Stimulated activated naive CD4-positive, alpha-beta T cell (primary cell): ENCODE measurements at regions not wholly inside any gene's neighbourhood (a gene's known extent, or its start where the extent isn't known, plus 50 kb on each side); places are given as distances from the start of the nearest gene placed in this dataset.
"Not testable (repeated sequence)": the region's sequence is repeated elsewhere in the genome, so short reads cannot be mapped to it uniquely, and the experiment has no call there.

ENCODE experiments used
- DNase-seq, 6 experiments: peaks; one replicate each; lab custom pipeline; 2025; lab: John Stamatoyannopoulos, UW

DNA sequence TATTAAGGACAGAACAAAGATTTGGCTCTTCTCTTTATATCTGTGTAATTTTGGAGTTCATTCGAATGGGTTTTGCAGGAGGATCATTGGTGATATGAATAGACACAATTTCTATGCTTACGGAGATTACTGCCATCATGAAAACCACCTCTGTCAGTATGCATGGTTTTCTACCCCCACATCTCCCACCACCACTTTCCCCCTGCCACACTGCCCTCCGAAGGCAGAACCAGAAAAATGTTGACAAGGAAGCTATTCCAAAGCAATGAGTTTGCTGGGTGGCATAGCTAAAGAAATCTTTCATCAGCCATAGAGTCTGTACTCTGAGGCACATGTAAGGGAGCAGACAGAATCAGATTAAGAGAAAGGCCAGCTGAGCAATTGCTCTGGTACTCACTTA lies 567.3 kb upstream of the ACTRT1 start:
- no peak for DNase-seq

DNA sequence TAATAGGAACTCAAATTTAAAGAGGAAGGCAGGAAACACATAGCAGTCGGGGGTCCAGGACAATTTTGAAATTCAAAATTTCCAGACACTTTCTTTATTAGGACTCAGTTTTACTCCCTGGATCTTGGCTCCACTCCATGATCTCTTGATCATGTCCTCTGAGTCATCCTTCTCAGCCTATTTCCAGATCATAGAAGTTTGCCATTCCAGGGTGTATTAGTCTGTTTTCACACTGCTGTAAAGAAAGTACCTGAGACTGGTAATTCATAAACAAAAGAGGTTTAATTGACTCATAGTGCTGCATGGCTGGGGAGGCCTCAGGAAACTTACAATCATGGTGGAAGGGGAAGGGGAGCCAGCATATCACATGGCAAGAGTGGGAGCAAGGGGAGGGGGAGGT lies 564.7 kb upstream of the ACTRT1 start:
- no peak for DNase-seq

DNA sequence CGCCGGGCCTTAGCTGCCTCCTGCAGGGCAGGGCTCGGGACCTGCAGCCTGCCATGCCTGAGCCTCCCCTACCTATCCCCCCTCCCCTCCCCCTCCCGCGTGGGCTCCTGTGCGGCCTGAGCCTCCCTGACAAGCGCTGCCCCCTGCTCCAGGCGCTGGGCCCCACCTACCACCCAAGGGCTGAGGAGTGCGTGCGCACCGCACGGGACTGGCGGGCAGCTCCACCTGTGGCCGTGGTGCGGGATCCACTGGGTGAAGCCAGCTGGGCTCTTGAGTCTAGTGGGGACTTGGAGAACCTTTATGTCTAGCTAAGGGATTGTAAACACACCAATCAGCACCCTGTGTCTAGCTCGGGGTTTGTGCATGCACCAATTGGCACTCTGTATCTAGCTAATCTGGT lies 554.6 kb upstream of the ACTRT1 start:
- not testable (repeated sequence) for DNase-seq

DNA sequence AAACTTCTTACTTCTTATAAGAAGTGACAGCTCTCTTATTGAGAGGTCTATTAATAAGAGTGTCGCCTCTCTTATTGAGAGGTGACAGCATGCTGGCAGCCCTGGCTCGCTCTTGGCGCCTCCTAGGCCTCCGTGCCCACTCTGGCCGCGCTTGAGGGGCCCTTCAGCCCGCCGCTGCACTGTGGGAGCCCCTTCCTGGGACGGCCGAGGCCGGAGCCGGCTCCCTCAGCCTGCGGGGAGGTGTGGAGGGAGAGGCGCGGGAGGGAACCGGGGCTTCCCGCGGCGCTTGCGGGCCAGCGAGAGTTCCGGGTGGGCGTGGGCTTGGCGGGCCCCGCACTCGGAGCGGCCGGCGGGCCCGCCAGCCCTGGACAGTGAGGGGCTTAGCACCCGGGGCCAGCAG lies 554.2 kb upstream of the ACTRT1 start:
- not testable (repeated sequence) for DNase-seq

DNA sequence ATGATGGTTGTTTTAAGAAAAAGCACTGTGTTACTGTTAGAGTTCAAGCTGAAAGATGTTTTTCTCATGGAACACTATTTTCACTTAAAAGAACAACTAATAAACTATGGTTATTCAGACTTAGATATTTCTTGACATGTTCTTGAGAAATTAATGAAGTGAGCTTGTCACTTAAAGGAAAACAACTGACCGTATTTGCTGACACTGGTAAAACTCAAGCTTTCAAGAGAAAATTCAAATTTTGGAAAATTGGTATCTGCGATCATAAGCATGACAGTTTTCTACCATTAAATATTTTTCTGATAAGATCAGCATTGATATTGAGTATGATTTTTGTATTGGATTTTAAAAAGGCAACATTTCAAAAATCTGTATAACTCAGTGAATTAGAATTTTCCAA lies 549.5 kb upstream of the ACTRT1 start:
- DNase-seq = no peak

DNA sequence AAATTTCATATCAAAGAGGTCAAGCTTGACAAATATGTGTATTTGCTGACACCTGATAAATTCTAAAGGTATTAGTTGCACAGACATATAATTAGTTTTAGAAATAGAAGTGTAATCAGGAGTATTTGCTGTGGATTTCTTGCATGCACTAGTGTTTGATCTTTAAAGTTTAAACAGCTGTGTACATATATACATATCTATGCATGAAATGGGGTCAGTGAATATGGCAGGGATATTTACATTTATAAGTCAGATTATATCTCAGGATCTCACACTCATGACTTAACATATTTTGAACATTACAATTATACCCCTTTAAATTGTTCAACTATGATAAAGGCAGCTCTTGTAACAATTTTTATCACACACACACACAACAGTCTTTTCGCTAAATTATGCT lies 547.4 kb upstream of the ACTRT1 start:
- DNase-seq = no peak

DNA sequence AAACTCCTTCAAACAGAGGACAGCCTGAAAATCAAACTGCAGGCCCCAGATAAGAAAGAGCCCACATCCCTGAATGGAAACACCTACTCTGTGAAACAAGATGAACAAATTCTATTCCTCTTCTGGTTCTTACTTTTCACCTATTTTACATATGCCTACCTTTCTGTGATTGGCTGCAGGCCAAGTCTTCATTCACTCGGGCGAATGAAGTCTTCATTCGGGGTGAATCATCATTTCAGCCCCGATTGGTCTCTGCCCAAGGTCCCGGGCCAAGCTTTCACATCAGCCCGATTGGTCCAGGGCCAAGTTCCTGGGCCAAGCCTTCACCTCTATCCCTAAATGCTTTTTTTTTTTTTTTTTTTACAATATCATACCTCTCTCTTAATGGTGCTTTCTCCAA lies 529.8 kb upstream of the ACTRT1 start:
- DNase-seq = no peak

DNA sequence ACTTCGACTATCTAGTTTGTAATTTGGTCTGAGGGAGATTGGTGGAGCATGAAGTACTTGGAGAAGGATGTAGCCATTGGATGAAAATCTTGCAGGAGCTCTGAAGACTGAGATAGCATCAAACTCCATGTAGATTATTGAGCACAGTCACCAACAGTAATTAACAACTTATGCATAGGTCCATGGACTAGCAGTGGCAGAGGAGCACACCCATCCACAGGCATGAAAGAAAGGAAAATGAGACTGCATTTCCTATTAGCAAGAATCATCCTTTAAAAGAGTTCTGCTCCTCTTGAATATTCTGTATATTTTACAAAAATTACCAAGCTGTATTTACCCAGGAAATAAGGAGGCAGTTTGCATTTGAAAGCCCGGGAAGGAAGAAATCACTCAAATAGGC lies 529.4 kb upstream of the ACTRT1 start:
- DNase-seq = no peak

DNA sequence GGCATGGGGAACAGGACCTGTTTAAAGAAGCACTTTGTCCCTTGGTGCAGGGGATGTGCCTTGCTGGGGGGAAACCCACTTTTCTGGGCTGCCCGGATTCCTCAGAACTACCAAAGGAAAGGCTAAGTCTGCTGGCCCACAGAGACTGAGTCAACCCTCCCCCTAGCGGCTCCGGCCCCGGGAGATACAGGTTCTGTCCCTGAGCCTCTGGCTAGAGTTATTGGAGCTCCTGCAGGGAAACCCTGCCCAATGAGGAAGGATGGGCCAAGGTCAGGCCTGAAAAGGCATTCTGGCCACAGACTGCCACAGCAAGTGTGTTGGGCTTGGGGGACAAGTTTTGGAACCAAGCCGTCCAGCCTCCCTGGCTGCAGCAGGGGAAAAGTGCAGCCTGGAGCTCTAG lies 490.9 kb upstream of the ACTRT1 start:
- DNase-seq = no peak

DNA sequence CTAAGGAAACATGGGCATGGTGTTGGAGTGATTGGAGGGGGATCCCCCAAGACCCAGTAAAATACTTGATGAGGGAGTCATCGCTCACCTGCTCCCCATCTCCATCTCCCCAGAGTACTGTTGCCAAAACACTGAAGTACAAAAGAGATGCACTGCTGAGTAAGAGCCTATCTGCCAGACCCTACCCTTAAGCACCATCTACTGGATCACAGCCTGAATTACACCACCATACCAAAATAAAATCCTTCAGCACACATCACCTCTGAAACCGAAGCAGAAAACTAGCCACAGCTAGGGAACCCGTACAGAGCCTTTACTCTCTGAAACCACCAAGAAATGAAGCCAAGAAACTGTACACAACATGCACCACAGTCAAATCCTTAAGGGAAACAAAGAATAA lies 466.3 kb upstream of the ACTRT1 start:
- DNase-seq = no peak

DNA sequence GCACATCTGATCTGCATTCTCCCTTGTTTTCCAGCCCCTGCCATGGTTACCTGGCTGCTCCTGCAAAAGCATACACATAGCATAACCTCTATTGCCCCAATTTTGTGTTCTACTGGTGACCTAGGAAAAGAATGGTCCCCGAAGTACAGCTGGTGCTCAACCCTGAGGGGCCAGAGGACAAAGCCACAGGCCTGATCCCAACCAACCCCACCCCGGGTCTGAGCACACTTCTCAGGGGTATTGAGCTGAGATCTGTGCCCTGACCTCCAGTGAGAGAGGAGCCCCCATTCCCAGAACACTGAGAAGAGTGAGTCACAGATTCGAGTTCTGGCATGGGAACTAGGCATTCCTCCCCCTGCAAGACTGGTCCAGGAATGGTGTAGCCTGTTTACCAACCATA lies 465.5 kb upstream of the ACTRT1 start:
- DNase-seq = no peak

DNA sequence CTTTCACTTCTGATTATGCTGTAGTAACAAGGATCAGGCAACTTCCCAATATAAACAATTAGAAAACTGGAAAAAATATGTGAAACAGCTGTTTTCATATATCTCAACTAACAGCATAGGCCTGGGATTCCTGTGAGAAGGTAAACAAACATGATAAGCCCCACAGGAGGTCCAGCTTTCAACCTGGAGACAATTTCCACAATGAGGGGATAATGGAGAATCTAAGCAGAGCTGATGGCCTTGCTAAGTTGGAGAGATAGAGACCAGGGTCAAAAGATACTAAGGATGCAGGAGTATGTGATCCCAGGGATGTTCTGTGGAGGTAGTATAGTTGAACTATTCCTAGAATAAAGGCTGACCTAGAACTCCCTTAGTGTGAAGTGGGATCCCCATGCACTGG lies 452.3 kb upstream of the ACTRT1 start:
- DNase-seq = no peak

DNA sequence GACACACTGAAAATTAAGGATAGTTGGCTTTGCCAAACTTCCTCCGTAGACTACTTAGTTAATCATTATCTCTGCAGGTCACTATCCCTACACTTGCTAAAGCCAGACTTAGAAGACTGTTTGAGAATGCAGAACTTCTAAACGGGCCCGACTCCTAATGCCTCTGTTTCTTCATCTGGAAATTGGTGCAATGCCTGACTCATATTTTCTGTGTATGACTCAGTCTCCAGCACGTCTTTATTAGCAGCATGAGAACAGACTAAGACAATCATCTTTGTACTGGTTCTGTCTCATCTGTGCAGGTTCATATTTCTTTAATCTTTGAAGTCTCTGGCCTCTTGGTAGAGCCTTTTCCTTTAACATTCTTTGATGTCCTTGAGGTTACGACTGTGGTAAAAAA lies 411.9 kb upstream of the ACTRT1 start:
- DNase-seq = no peak

DNA sequence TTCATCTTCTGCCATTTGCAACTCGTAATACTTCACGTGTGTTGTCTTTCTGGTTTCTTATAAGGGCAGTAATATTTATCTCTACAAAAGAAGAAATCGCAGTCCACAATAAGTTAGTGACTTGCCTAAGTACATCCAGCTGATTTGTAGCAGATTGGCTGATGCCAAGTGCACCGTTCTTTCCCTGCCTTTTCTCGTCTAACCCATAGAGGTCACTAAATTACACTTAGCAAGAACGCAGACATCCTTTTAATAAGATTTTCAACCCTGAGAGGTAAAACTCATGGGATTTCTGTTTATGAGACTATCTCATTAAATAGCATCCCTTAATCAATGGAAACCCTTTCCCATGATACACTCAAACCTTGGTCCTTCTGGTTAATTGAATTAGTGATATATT lies 408.6 kb upstream of the ACTRT1 start:
- no peak for DNase-seq

DNA sequence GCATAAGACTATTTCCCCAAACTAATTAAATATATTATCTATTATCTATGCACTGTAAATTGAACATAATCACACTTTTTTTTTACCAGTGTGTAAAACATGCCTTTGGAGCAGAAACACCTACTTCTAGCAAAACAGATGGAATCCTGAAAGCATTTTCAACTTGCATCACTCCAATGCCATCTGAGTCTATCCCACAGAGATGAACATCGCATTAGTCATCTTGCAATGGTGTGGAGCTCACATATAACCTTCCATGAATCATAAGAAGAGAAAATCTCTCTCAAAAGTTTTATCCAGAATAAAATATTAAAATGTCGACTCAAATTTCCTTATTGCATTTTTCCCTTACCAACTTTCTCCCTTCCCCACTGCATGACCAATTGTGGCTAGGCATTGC lies 406.7 kb upstream of the ACTRT1 start:
- no peak for DNase-seq

DNA sequence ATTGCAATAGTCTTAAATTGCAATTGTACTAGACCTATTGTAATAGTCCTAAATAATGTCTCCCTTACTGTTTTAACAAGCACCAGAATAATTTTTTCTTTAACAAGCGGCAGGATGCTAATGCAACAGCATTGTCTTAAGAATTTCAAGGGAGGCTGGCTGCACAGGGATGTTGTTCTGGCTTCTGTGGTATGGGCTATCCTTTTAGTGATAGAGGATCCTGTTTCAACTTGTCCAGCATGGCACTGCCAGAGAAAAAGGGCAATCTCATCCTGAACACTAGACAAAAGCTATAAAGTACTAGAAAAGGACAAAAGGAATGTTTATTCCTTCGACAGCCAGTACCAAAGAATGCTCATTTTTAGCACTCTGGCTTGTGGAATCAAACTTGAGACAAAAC lies 405.5 kb upstream of the ACTRT1 start:
- no peak for DNase-seq

DNA sequence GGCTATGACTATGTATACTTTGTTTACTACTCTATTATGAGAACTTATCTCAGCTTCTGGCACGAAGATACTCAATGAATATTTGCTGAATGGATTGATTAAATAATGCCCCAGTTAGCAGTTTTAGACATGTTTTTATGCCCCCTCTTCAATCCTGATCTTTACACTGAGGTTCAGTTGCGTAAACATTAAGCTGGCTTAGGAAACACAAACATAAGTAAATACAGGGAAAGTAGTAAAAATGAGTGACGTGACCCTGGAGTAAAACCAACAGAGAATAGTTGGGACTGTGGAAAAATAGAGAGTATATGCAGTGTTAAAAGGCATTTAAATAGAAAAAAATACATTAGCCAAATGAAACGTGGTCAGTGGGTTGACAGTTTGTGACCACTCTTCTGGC lies 387.0 kb upstream of the ACTRT1 start:
- DNase-seq = no peak

DNA sequence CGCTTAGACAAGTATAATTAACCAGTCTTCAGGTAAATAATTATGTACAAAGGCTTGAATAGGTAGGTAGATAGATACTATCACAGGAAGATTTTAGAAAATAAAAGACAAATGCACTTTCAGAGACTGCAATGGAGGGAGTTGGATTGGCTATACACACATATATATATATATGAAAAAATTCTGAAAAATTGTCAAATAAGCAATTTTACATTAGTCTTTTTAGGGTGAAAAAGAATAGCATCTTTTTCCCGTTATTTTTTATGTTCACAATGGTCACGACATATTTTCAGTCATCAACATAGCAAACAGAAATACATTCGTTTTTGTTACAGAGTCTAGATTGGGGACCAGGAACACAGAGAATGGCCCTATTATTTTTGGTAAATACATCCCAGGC lies 385.9 kb upstream of the ACTRT1 start:
- no peak for DNase-seq

DNA sequence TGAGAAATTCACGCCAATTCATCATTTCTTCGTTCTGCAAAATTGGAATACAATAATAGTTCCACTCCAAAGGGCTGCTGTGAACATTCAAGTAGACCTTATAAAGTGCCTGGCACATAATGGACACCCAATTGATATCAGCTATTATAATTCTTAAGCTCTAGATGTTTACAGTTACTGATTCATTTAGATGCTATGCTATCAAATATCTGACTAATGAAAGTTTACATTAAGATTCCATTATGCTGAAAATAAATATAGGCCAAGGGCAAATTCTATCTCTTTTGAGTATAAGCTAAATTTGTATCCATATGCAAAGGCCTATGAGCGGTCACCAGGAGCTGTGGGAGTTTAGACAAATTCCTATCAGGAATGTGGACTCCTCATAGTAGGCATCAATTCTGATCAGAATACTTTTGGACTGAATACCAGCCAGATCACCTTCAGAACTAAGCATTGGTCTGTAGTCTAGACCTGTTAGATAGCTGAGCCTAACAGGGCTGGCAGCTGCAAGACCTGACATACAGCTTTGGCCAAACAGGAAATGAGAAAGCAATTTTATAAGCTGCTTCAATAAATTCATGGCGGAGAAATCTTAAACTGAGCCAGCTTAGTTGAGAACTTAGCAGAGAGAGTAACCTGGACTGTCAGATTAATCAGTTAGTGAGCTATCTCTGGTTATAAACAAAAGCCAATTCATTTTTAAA lies 384.3 kb upstream of the ACTRT1 start:
- DNase-seq = no peak

DNA sequence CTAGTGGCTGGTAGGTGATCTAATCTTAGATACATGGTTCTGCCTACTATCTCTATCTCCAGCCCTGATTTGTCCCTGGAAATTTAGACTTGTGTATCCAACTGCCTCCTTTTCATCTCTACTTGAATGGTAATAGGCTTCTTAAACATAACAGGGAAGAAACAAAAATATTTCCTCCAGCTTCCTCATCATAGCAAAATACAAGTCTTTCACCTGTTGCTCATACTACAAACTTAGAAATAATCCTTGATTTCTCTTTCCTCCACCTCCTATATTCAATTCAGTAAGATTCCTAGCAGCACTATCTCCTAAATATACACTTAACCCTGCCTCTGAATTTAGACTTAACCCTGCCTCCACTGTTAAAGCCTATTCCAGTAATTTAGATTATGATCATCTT lies 373.3 kb upstream of the ACTRT1 start:
- DNase-seq = no peak

DNA sequence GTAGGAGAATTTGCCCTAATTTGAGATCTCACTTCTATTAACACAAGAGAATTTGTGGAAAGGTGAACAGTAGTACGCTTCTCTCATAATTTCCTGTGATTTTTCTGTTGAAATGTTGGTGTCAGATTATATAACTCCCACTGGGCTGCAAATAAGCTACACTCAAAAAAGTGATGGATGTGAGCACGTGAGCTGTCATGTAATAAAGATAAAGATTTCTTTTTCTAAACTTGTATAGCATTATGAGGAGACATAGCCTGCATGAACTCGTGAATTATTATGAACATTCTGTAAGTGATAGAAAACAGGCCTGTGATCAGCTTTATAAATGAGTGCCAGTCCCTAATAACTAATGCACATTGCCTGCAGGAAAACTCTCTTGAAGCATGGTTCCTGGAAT lies 356.6 kb upstream of the ACTRT1 start:
- no peak for DNase-seq

DNA sequence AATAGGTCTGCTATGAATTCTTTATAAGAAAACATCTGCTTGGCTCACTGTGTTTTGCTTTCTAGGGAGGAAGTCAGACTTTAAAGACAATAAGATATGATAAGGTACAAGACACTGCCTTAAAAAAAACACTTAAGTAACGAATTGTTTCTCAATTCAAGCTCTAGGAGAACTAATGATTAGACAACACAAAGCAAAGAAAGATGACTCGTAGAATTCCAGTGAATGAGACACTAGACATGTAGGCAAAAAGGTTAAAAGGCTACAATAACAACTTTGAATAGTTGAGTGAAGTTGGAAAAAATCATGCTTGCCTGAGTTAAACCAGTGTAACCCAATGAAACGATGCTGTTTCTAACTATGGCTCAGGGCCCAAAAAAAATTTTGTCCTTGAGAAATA lies 344.4 kb upstream of the ACTRT1 start:
- no peak for DNase-seq

DNA sequence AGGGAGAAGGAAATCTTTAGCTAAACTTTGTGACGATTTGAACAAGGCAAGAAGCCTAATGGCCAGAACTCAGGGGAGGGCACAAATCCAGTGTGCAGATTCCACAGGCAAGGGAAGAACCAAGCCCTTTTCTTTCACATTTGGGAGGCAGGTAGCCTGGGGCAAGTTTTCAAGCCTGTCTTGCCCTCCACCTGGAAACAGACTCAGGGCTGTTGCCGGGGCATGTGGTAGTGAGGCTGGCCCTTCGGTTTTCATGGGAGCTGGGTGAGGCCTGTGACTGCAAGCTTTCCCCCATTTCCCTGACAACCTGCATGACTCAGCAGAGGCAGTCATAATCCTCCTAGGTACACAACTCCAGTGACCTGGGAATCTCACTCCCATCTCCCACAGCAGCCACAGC lies 331.6 kb upstream of the ACTRT1 start:
- DNase-seq = not testable (repeated sequence)

DNA sequence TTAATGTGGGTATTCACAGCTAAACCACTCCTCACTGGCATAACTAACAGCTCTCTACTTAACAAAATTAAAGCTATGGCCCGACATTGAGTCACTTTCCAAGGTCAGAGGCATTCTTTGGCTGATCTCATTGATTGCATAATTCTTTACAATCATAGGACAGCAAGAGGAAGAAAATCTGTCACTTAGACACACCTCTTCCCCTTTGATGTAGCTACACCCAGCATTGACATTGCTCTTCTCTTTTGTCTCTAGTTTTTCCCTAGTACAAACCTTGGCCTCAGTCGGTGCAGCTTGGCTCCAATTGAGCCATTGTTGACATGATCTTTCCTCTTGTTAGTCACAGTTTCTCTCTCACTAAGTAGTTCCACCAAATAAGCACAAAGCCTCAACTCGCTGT lies 313.3 kb upstream of the ACTRT1 start:
- no peak for DNase-seq

DNA sequence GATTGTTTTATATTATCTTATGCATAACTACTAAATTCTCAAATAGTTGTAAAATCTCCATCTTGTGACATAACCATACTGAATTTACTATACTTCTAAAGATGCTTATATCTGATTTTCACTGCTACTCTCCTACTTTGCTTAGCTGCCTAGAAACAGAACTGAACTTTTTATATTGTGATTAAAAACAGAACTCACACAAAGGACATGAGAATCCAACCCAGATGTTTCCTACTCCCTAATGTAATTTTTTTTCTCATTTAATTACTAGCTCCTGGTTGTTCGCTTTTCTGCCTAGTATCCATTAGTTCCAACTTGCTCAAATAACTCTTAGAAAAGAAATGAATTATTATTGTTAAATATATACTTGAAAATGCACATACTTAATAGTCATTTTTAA lies 283.5 kb upstream of the ACTRT1 start:
- DNase-seq = no peak
